Activated T-cell treated with anti-CD3 and anti-CD28 coated beads, Interleukin-2, amount 50 U/mL, for 72 hours (primary cell): ENCODE measurements at regions not wholly inside any gene's neighbourhood (a gene's known extent, or its start where the extent isn't known, plus 50 kb on each side); places are given as distances from the start of the nearest gene placed in this dataset.
"Not testable (repeated sequence)": the region's sequence is repeated elsewhere in the genome, so short reads cannot be mapped to it uniquely, and the experiment has no call there.

Experiments used
- ATAC-seq, 2 donors: fragments of 150-1000 bp; cut with Tn5 transposase; replicated peaks in 1 of 2; 2 replicates each; pipeline ENCODE4 v1.10.0; 2021; ENCODE audit warnings: moderate library complexity in 2 of 2, mild to moderate bottlenecking in 1 of 2
- DNase-seq, 2 donors: peaks; one replicate each; pipeline ENCODE4 v3.0.0; 2021 to 2022; ENCODE audit warnings: mixed read lengths in 1 of 2
- H3K27ac Mint-ChIP-seq: one replicate; pipeline ENCODE4 v1.8.0; 2022; ENCODE audit warnings: mild to moderate bottlenecking, moderate library complexity, mixed read lengths
- H3K27me3 Mint-ChIP-seq: one replicate; pipeline ENCODE4 v1.8.0; 2022; ENCODE audit warnings: low read depth, mixed read lengths
- H3K36me3 Mint-ChIP-seq, 2 donors: one replicate each; pipeline ENCODE4 v1.8.0; 2022; ENCODE audit warnings: mixed read lengths in 2 of 2, mild to moderate bottlenecking in 1 of 2; ENCODE audit not compliant: insufficient read depth in 2 of 2
- H3K4me1 Mint-ChIP-seq: one replicate; pipeline ENCODE4 v1.8.0; 2022; ENCODE audit warnings: low read depth, mixed read lengths
- H3K4me3 Mint-ChIP-seq, 2 donors: one replicate each; pipeline ENCODE4 v1.8.0; 2022; ENCODE audit warnings: mild to moderate bottlenecking in 2 of 2, mixed read lengths in 2 of 2, moderate library complexity in 2 of 2
- H3K9me3 Mint-ChIP-seq, 2 donors: one replicate each; pipeline ENCODE4 v1.8.0; 2022; ENCODE audit warnings: mixed read lengths in 2 of 2

DNA sequence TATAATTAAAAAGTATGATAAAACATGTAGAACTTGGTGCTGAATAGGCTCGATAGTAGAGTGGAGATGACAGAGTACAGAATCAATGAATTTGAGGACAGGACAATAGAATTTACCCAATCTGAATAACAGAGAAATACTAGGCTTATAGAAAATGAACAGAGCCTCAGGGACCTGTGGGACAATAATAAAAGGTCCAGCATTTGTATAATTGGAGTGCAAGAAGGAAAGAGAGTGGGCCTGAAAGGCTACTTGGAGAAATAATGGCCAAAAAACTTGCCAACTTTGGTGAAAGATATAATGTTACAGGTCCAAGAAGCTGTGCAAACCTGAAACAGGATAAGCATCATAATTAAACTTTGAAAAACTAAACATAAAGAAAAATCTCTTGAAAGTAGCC is 227.3 kb downstream of the CXCL12 start:
- DNase-seq = no peak
- H3K27ac Mint-ChIP-seq = no peak overlapping the region
- no peak overlapping the region for H3K4me3 Mint-ChIP-seq
- no peaks in the 10 kb centered on the region for H3K4me1 Mint-ChIP-seq
- H3K36me3 Mint-ChIP-seq = peaks cover 0 to under 1% of the 10 kb centered on the region in 2 donors
- H3K9me3 Mint-ChIP-seq = peaks cover under 1 to 2% of the 10 kb centered on the region in 2 donors
- peaks cover 1% of the 10 kb centered on the region for H3K27me3 Mint-ChIP-seq
- ATAC-seq = no peak

- ATAC-seq (no peak), DNase-seq (no peak)
- H3K4me3 Mint-ChIP-seq = no peak overlapping the region
- H3K4me1 Mint-ChIP-seq = no peaks in the 10 kb centered on the region
- H3K27me3 Mint-ChIP-seq = peaks cover 5% of the 10 kb centered on the region
- peaks cover 2 to 7% of the 10 kb centered on the region in 2 donors for H3K9me3 Mint-ChIP-seq
- H3K36me3 Mint-ChIP-seq = peaks cover 2 to 3% of the 10 kb centered on the region in 2 donors
- H3K27ac Mint-ChIP-seq = no peak overlapping the region
Observed at GRCh38 chr10:44154956-44155355, 229.9 kb downstream of the CXCL12 start.

- no peak for DNase-seq
- no peak overlapping the region for H3K27ac Mint-ChIP-seq
- H3K27me3 Mint-ChIP-seq = peaks cover 5% of the 10 kb centered on the region
- H3K9me3 Mint-ChIP-seq = peaks cover 2 to 10% of the 10 kb centered on the region in 2 donors
- no peak for ATAC-seq
- H3K4me3 Mint-ChIP-seq = no peak overlapping the region
- peaks cover 2 to 3% of the 10 kb centered on the region in 2 donors for H3K36me3 Mint-ChIP-seq
- H3K4me1 Mint-ChIP-seq = no peaks in the 10 kb centered on the region
Observed at GRCh38 chr10:44153918-44154670, 230.8 kb downstream of the CXCL12 start.

- H3K27me3 Mint-ChIP-seq = no peaks in the 10 kb centered on the region
- H3K4me1 Mint-ChIP-seq = no peaks in the 10 kb centered on the region
- peak in 1 of 2 donors; percentile 7 for ATAC-seq
- DNase-seq = no peak
- no peak overlapping the region for H3K4me3 Mint-ChIP-seq
- H3K27ac Mint-ChIP-seq = no peak overlapping the region
- peaks cover 3 to 17% of the 10 kb centered on the region in 2 donors for H3K9me3 Mint-ChIP-seq
- H3K36me3 Mint-ChIP-seq = no peaks in the 10 kb centered on the region
Observed at GRCh38 chr10:44143556-44143955, 241.3 kb downstream of the CXCL12 start.

GRCh38 chr10:44132361-44133289 is 252.3 kb downstream of the CXCL12 start:
- H3K4me3 Mint-ChIP-seq = no peak overlapping the region
- no peaks in the 10 kb centered on the region for H3K9me3 Mint-ChIP-seq
- H3K27me3 Mint-ChIP-seq = no peaks in the 10 kb centered on the region
- H3K36me3 Mint-ChIP-seq = no peaks in the 10 kb centered on the region
- ATAC-seq = no peak
- no peak overlapping the region for H3K27ac Mint-ChIP-seq
- H3K4me1 Mint-ChIP-seq = no peaks in the 10 kb centered on the region
- DNase-seq = no peak

- no peaks in the 10 kb centered on the region for H3K9me3 Mint-ChIP-seq
- no peak for ATAC-seq
- peaks cover 6% of the 10 kb centered on the region for H3K27me3 Mint-ChIP-seq
- no peaks in the 10 kb centered on the region for H3K36me3 Mint-ChIP-seq
- no peaks in the 10 kb centered on the region for H3K4me1 Mint-ChIP-seq
- no peak for DNase-seq
- no peak overlapping the region for H3K27ac Mint-ChIP-seq
- H3K4me3 Mint-ChIP-seq = no peak overlapping the region
Observed at GRCh38 chr10:44126291-44126717, 258.6 kb downstream of the CXCL12 start.

DNA sequence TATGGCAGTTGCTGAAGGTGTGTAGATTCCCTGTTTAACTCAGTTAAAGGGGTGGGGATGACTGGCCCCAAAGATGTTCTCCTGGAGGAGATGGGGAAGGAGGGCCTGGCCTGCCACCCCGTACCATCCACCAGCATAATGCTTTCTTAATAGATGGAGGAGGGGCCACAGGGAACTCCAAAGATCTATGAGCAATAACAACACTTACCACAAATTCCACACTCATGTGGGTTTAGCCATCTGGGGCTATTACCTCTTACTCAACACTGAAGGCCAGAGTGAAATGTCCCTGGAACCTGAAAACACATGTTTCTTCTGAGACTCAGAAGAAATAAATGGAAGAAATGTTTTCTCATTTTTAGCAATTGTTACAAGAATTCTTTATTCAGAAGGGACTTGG is 259.0 kb downstream of the CXCL12 start:
- Mint-ChIP-seq H3K27ac (no peak overlapping the region), H3K36me3 (no peaks in the 10 kb centered on the region), H3K27me3 (peaks cover 6% of the 10 kb centered on the region), H3K9me3 (no peaks in the 10 kb centered on the region), H3K4me3 (no peak overlapping the region), H3K4me1 (no peaks in the 10 kb centered on the region)
- no peak for DNase-seq
- no peak for ATAC-seq

DNA sequence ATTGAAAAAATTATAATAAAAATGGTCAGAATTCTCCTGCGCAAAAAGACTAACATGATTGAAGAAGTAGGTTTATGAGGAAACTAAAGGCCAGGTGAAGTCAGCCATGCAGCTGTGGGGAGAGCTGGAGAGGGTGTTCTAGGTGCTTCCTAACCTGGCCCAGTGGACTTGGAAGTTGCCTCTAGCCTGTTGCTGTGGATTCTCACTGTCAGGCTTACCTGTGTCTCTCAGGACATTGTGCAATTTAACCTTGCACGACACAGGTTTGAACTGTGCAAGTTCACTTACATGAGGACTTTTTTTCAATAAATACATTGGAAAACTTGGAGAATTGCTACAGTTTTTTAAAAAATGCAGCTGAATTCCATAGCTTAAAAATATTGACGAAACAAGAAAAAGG is 266.4 kb downstream of the CXCL12 start:
- H3K4me1 Mint-ChIP-seq = no peaks in the 10 kb centered on the region
- H3K4me3 Mint-ChIP-seq = no peak overlapping the region
- no peaks in the 10 kb centered on the region for H3K36me3 Mint-ChIP-seq
- no peaks in the 10 kb centered on the region for H3K9me3 Mint-ChIP-seq
- no peak for ATAC-seq
- no peak overlapping the region for H3K27ac Mint-ChIP-seq
- H3K27me3 Mint-ChIP-seq = peaks cover 35% of the 10 kb centered on the region
- no peak for DNase-seq

DNA sequence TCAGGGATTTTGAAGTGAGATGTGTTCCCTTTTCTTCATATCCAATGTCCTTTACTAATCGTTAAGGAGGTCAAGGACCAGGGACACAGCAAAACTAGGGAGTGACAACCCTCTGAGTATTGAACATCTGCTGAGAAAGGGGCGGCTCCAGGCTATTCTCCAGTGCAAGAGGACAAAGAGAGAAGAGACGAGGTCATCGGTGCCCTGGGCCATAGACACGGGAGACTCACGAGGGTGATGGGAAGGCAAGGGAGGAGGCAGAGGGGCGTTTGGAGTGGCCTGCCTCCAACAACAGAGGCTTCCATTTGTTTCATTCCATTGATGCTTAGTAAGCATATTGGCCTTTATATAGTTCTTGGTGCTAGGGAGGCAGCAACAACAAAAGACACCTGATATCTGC is 268.4 kb downstream of the CXCL12 start:
- Mint-ChIP-seq H3K27ac (no peak overlapping the region), H3K4me1 (no peaks in the 10 kb centered on the region), H3K27me3 (peaks cover 29% of the 10 kb centered on the region), H3K9me3 (no peaks in the 10 kb centered on the region), H3K4me3 (no peak overlapping the region), H3K36me3 (no peaks in the 10 kb centered on the region)
- no peak for DNase-seq
- no peak for ATAC-seq

GRCh38 chr10:44115516-44115915 is 269.4 kb downstream of the CXCL12 start:
- DNase-seq = no peak
- peaks cover 29% of the 10 kb centered on the region for H3K27me3 Mint-ChIP-seq
- H3K9me3 Mint-ChIP-seq = peaks cover 2% of the 10 kb centered on the region in 2 donors
- no peak overlapping the region for H3K27ac Mint-ChIP-seq
- H3K4me1 Mint-ChIP-seq = no peaks in the 10 kb centered on the region
- ATAC-seq = no peak
- no peak overlapping the region for H3K4me3 Mint-ChIP-seq
- no peaks in the 10 kb centered on the region for H3K36me3 Mint-ChIP-seq

- ATAC-seq (no peak), DNase-seq (no peak)
- Mint-ChIP-seq H3K27ac (no peak overlapping the region), H3K4me1 (no peaks in the 10 kb centered on the region), H3K36me3 (no peaks in the 10 kb centered on the region), H3K9me3 (peaks cover 2% of the 10 kb centered on the region in 2 donors), H3K4me3 (no peak overlapping the region), H3K27me3 (peaks cover 29% of the 10 kb centered on the region)
Observed at GRCh38 chr10:44114441-44114840, 270.5 kb downstream of the CXCL12 start.

- H3K4me3 Mint-ChIP-seq, H3K36me3 Mint-ChIP-seq, H3K4me1 Mint-ChIP-seq, DNase-seq, H3K27ac Mint-ChIP-seq, H3K9me3 Mint-ChIP-seq, ATAC-seq: not testable (repeated sequence)
- peaks cover 29% of the 10 kb centered on the region for H3K27me3 Mint-ChIP-seq
Observed at GRCh38 chr10:44112280-44112679, 272.6 kb downstream of the CXCL12 start.

- Mint-ChIP-seq H3K36me3 (no peaks in the 10 kb centered on the region), H3K27ac (no peak overlapping the region), H3K4me3 (no peak overlapping the region), H3K9me3 (peaks cover 0 to 6% of the 10 kb centered on the region in 2 donors), H3K4me1 (no peaks in the 10 kb centered on the region), H3K27me3 (no peaks in the 10 kb centered on the region)
- DNase-seq (no peak), ATAC-seq (no peak)
Observed at GRCh38 chr10:44105696-44106095, 279.2 kb downstream of the CXCL12 start.
